K562 (cell line): ENCODE measurements at regions not wholly inside any gene's neighbourhood (a gene's known extent, or its start where the extent isn't known, plus 50 kb on each side); places are given as distances from the start of the nearest gene placed in this dataset.
A peak's percentile ranks its signal among the peaks of the same experiment; 100 is the strongest.

Experiments
- ARID4B ChIP-seq: sonication (generic); formaldehyde crosslinking; IDR thresholded peaks from 2 replicates; pipeline ENCODE4 v1.8.0; 2022; ENCODE audit warnings: mild to moderate bottlenecking, missing genetic modification reagents
- CBFA2T3 ChIP-seq: fragments of 450-650 bp; IDR thresholded peaks from 2 replicates; pipeline ENCODE4 v1.6.1; 2017
- CBFB ChIP-seq: sonication (generic); formaldehyde crosslinking; IDR thresholded peaks from 2 replicates; pipeline ENCODE4 v1.4.0; 2020; ENCODE audit warnings: mild to moderate bottlenecking, missing genetic modification reagents
- CBX5 ChIP-seq: IDR thresholded peaks from 2 replicates; pipeline ENCODE4 v1.6.1; 2014; ENCODE audit warnings: low read depth, borderline replicate concordance
- DEAF1 ChIP-seq: fragments of 450-650 bp; formaldehyde crosslinking; IDR thresholded peaks from 2 replicates; pipeline ENCODE4 v1.4.0; 2020; ENCODE audit warnings: mild to moderate bottlenecking, moderate library complexity
- ETV5 ChIP-seq: sonication (generic); formaldehyde crosslinking; IDR thresholded peaks from 2 replicates; pipeline ENCODE4 v1.4.0; 2020; ENCODE audit warnings: low read depth, mild to moderate bottlenecking, missing genetic modification reagents
- FOXP4 ChIP-seq: sonication (generic); formaldehyde crosslinking; IDR thresholded peaks from 2 replicates; pipeline ENCODE4 v1.8.0; 2022; ENCODE audit warnings: mild to moderate bottlenecking, missing genetic modification reagents, borderline replicate concordance
- GTF2E2 ChIP-seq: fragments of 200-800 bp; sonication (Bioruptor generic); IDR thresholded peaks from 2 replicates; pipeline ENCODE4 v1.6.1; 2016; ENCODE audit warnings: missing genetic modification characterization, missing compliant biosample characterization
- HIVEP1 ChIP-seq: fragments of 250-450 bp; sonication (Bioruptor Pico); IDR thresholded peaks from 2 replicates; pipeline ENCODE4 v1.4.0; 2020; ENCODE audit warnings: mild to moderate bottlenecking
- JUND ChIP-seq, 2 experiments: IDR thresholded peaks; 2 replicates in 1 of 2; 3 replicates in 1 of 2; pipeline ENCODE4 v1.6.1; 2011; ENCODE audit warnings: borderline replicate concordance in 2 of 2, low read depth in 2 of 2, low read length in 2 of 2, improper control_type of control experiment in 1 of 2, missing biosample characterization in 1 of 2, missing genetic modification characterization in 1 of 2, missing genetic modification reagents in 1 of 2
- KLF13 ChIP-seq: fragments of 450-650 bp; IDR thresholded peaks from 2 replicates; pipeline ENCODE4 v1.6.1; 2016; ENCODE audit warnings: missing genetic modification characterization, low read depth, mild to moderate bottlenecking, missing compliant biosample characterization, moderate library complexity, borderline replicate concordance
- MYNN ChIP-seq, 2 experiments: sonication (generic); formaldehyde crosslinking in 1 of 2; IDR thresholded peaks; 2 replicates each; pipeline versions ENCODE4 v1.5.0 to v1.6.1; 2016 to 2020; ENCODE audit warnings: antibody characterized with exemption in 1 of 2, missing genetic modification reagents in 1 of 2
- NKRF ChIP-seq: fragments of 450-650 bp; IDR thresholded peaks from 2 replicates; pipeline ENCODE4 v1.6.1; 2016; ENCODE audit warnings: borderline replicate concordance
- RBFOX2 ChIP-seq: fragments of 200-400 bp; formaldehyde crosslinking; IDR thresholded peaks from 2 replicates; pipeline ENCODE4 v1.6.1; 2017; ENCODE audit warnings: low read depth, mild to moderate bottlenecking, low read length, moderate library complexity
- TBL1XR1 ChIP-seq, 2 experiments: IDR thresholded peaks; 2 replicates each; pipeline ENCODE4 v1.6.1; 2012; ENCODE audit warnings: improper control_type of control experiment in 2 of 2, low read length in 2 of 2, mild to moderate bottlenecking in 1 of 2
- ZNF354B ChIP-seq: fragments of 250-450 bp; sonication (Bioruptor Pico); IDR thresholded peaks from 2 replicates; pipeline ENCODE4 v1.4.0; 2020

- TF ChIP-seq TBL1XR1 (IDR thresholded peaks at IDR 0.05; ENCODE audit: low read length in 2 of 2) (0 out of 4 replicates have a peak, but pooled peaks of 1 of the 2 experiments have one; percentile 40), CBFB (CRISPR knock-in tag) (0 out of 2 replicates have a peak, but pooled peaks have one; percentile 23), MYNN (IDR thresholded peaks at IDR 0.05) (no peak), MYNN (CRISPR knock-in tag; IDR thresholded peaks at IDR 0.05) (no peak), CBFA2T3 (peak; percentile 38), ETV5 (CRISPR knock-in tag) (no peak), HIVEP1 (peak; percentile 69; the same call in 1 of the 2 replicates), FOXP4 (CRISPR knock-in tag) (no peak), ZNF354B (CRISPR knock-in tag) (0 out of 2 replicates have a peak, but pooled peaks have one; percentile 10), GTF2E2 (no peak), JUND (IDR thresholded peaks at IDR 0.05; ENCODE audit: borderline replicate concordance, low read depth, low read length) (0 out of 2 replicates have a peak, but pooled peaks have one; percentile 7), JUND (tag; IDR thresholded peaks at IDR 0.05; ENCODE audit: borderline replicate concordance, low read depth, low read length) (no peak), CBX5 (0 out of 2 replicates have a peak, but pooled peaks have one; percentile 0), KLF13 (tag) (peak; percentile 96), DEAF1 (CRISPR knock-in tag) (0 out of 2 replicates have a peak, but pooled peaks have one; percentile 10), RBFOX2 (peak; percentile 63; the same call in 1 of the 2 replicates), ARID4B (CRISPR knock-in tag) (0 out of 2 replicates have a peak, but pooled peaks have one; percentile 32), NKRF (0 out of 2 replicates have a peak, but pooled peaks have one; percentile 48)
Observed at GRCh38 chr3:193842832-193843473, 249.9 kb downstream of the OPA1 start (continued).
